GM20431 (cell line): ENCODE measurements at regions not wholly inside any gene's neighbourhood (a gene's known extent, or its start where the extent isn't known, plus 50 kb on each side); places are given as distances from the start of the nearest gene placed in this dataset.

ENCODE experiments used
- in situ Hi-C: fragments of 300-500 bp; cut with MseI, MboI; formaldehyde crosslinking; loops from one replicate; pipeline ENCODE4 v1.15.0; 2020; ENCODE audit warnings: low sequenced_read_pairs; ENCODE audit not compliant: unreplicated experiment

- in situ Hi-C loops = no loop called here
Measured at GRCh38 chr13:40469581-40470310, 196.7 kb downstream of the FOXO1 start.

GRCh38 chr13:40470660-40471059 lies 195.8 kb downstream of the FOXO1 start:
- in situ Hi-C loops = no loop called here

- in situ Hi-C loops = no loop called here
Measured at GRCh38 chr13:40471076-40471475, 195.4 kb downstream of the FOXO1 start.

GRCh38 chr13:40471911-40472310 lies 194.5 kb downstream of the FOXO1 start:
- in situ Hi-C loops = no loop called here

GRCh38 chr13:40472427-40473220 lies 193.8 kb downstream of the FOXO1 start:
- in situ Hi-C loops = no loop called here

- in situ Hi-C loops = no loop called here
Measured at GRCh38 chr13:40475617-40476016, 190.8 kb downstream of the FOXO1 start.

- in situ Hi-C loops = no loop called here
Measured at GRCh38 chr13:40476175-40476958, 190.1 kb downstream of the FOXO1 start.

GRCh38 chr13:40477623-40478608 lies 188.5 kb downstream of the FOXO1 start:
- in situ Hi-C loops = no loop called here

GRCh38 chr13:40478775-40479174 lies 187.7 kb downstream of the FOXO1 start:
- in situ Hi-C loops = no loop called here

GRCh38 chr13:40479196-40479845 lies 187.1 kb downstream of the FOXO1 start:
- in situ Hi-C loops = no loop called here

- in situ Hi-C loops = no loop called here
Measured at GRCh38 chr13:40480012-40480914, 186.2 kb downstream of the FOXO1 start.

GRCh38 chr13:40480915-40481516 lies 185.4 kb downstream of the FOXO1 start:
- in situ Hi-C loops = no loop called here

GRCh38 chr13:40483601-40484000 lies 182.8 kb downstream of the FOXO1 start:
- in situ Hi-C loops = no loop called here

- in situ Hi-C loops = no loop called here
Measured at GRCh38 chr13:40484101-40484800, 182.2 kb downstream of the FOXO1 start.

GRCh38 chr13:40484974-40485373 lies 181.5 kb downstream of the FOXO1 start:
- in situ Hi-C loops = no loop called here

GRCh38 chr13:40485611-40486517 lies 180.6 kb downstream of the FOXO1 start:
- in situ Hi-C loops = no loop called here
